A673 (cell line): ENCODE measurements at regions not wholly inside any gene's neighbourhood (a gene's known extent, or its start where the extent isn't known, plus 50 kb on each side); places are given as distances from the start of the nearest gene placed in this dataset.

Source experiments
- BruUV-seq: library from RNA; stranded (reverse); fragments of 400-500 nt; replicated peaks from 2 replicates; lab custom pipeline; 2021; lab: Mats Ljungman, UMichigan
- CTCF ChIA-PET: fragments of 300-600 bp; sonication (Branson Sonifier 250); formaldehyde crosslinking; loops from one replicate; lab custom pipeline; 2022; ENCODE audit warnings: antibody characterized with exemption; lab: Charles Lee
- POLR2A ChIA-PET: fragments of 300-600 bp; sonication (Branson Sonifier 250); formaldehyde crosslinking; loops from one replicate; lab custom pipeline; 2022; ENCODE audit warnings: antibody characterized with exemption; ENCODE audit not compliant: low non-redundant PET; lab: Charles Lee
- DNase-seq: peaks from one replicate; pipeline ENCODE4 v3.0.0-alpha.2; 2015; ENCODE audit warnings: low spot score
- H3K27ac ChIP-seq: fragments of 200-600 bp; sonication (generic); 2 replicates; pipeline ENCODE4 v1.5.1; 2016; ENCODE audit warnings: mixed run types, low read depth, mild to moderate bottlenecking, mixed read lengths, antibody characterized with exemption, low read length; ENCODE audit not compliant: poor library complexity, severe bottlenecking
- H3K27me3 ChIP-seq: fragments of 200-600 bp; sonication (generic); replicated peaks from 2 replicates; pipeline ENCODE4 v1.6.1; 2017; ENCODE audit warnings: mixed run types, low read depth, mild to moderate bottlenecking, mixed read lengths, antibody characterized with exemption, low read length; ENCODE audit not compliant: insufficient read depth, poor library complexity
- H3K36me3 ChIP-seq: fragments of 200-600 bp; sonication (generic); 2 replicates; pipeline ENCODE4 v1.6.1; 2016; ENCODE audit warnings: mixed run types, mild to moderate bottlenecking, mixed read lengths, antibody characterized with exemption, low read length; ENCODE audit not compliant: insufficient read depth, poor library complexity, severe bottlenecking
- H3K4me1 ChIP-seq: fragments of 200-600 bp; sonication (generic); 2 replicates; pipeline ENCODE4 v1.6.1; 2017; ENCODE audit warnings: mixed run types, mild to moderate bottlenecking, mixed read lengths, antibody characterized with exemption, low read length; ENCODE audit not compliant: insufficient read depth, poor library complexity, severe bottlenecking
- H3K4me3 ChIP-seq: fragments of 200-600 bp; sonication (generic); 2 replicates; pipeline ENCODE4 v1.5.1; 2016; ENCODE audit warnings: low read depth, mixed run types, mild to moderate bottlenecking, mixed read lengths, low read length; ENCODE audit not compliant: poor library complexity, severe bottlenecking
- H3K9me3 ChIP-seq: fragments of 200-600 bp; sonication (generic); 2 replicates; pipeline ENCODE4 v1.6.1; 2016; ENCODE audit warnings: mixed run types, low read depth, mild to moderate bottlenecking, mixed read lengths, antibody characterized with exemption, low read length; ENCODE audit not compliant: poor library complexity, severe bottlenecking
- CTCF ChIP-seq: fragments of 300-800, 200-600 bp; sonication (generic); conservative IDR thresholded peaks from 2 replicates; pipeline ENCODE4 v1.5.1; 2017; ENCODE audit warnings: low read depth, mild to moderate bottlenecking, antibody characterized with exemption, low read length, moderate library complexity, mixed read lengths
- EZH2 ChIP-seq: fragments of 200-600 bp; sonication (generic); IDR thresholded peaks from 2 replicates; pipeline ENCODE4 v1.6.1; 2017; ENCODE audit warnings: borderline replicate concordance, low read depth, mild to moderate bottlenecking, mixed read lengths, antibody characterized with exemption, low read length; ENCODE audit not compliant: poor library complexity, severe bottlenecking
- intact Hi-C: fragments of 100-400 bp; cut with micrococcal nuclease; formaldehyde crosslinking; loops from one replicate; pipeline ENCODE4 v1.10.0; 2022; ENCODE audit not compliant: unreplicated experiment

DNA sequence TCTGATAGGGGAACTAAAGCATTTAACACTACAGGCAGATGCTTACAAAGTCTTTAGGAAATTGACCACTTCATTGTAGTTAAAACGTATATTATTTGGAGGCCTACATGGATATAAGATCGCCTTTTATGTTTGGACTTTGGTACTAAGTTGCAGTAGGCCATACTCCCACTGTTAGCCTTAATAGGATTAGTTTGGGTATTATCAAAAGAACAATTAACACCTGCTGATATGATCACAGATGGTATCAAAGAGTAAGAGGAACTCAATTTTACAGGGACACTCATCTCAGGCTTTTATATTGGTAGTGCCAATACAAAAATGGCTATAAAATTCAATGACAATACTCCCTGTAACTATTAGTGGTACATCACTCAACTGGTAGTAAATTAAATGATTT lies 1183.0 kb downstream of the MAT2B start:
- no peaks in the 10 kb centered on the region for H3K27me3 ChIP-seq
- CTCF ChIA-PET, result no interaction called here
- no peaks in the 10 kb centered on the region for H3K9me3 ChIP-seq
- no TSS peak for BruUV-seq
- H3K27ac ChIP-seq, result no peak overlapping the region
- DNase-seq, result no peak
- no peaks in the 10 kb centered on the region for H3K4me1 ChIP-seq
- no peak overlapping the region for H3K4me3 ChIP-seq
- no peaks in the 10 kb centered on the region for H3K36me3 ChIP-seq
- POLR2A ChIA-PET, result no interaction called here
- TF ChIP-seq EZH2 (no peak), CTCF (no peak)
- intact Hi-C loops, result no loop called here

- no peaks in the 10 kb centered on the region for H3K36me3 ChIP-seq
- no peaks in the 10 kb centered on the region for H3K27me3 ChIP-seq
- intact Hi-C loops, result no loop called here
- TF ChIP-seq EZH2 (no peak), CTCF (no peak)
- no peak overlapping the region for H3K4me3 ChIP-seq
- no peak for DNase-seq
- H3K27ac ChIP-seq, result no peak overlapping the region
- ChIA-PET POLR2A (no interaction called here), CTCF (no interaction called here)
- no peaks in the 10 kb centered on the region for H3K4me1 ChIP-seq
- no peaks in the 10 kb centered on the region for H3K9me3 ChIP-seq
- BruUV-seq, result no TSS peak
Observed at GRCh38 chr5:164708831-164709230, 1203.4 kb downstream of the MAT2B start.

DNA sequence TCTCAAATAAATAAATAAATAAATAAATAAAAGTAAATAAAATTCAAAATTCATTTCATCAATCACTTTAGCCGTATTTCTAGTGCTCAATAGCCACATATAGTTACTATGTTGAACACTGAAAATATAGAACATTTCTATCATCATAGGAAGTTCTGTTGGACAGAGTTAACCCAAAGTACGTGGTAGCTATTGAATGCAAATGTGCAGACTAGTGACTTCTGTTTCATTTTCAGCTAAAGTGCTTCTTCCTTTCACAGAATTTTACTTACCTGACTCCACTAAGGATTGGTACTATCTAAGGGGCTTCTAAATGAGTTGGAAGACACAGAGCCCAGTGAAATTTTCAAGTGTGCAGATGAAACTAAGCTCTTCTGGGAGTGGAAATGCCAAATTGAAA lies 1208.3 kb downstream of the MAT2B start:
- Histone ChIP-seq H3K9me3 (no peaks in the 10 kb centered on the region), H3K4me3 (no peak overlapping the region), H3K27ac (no peak overlapping the region), H3K4me1 (no peaks in the 10 kb centered on the region), H3K36me3 (no peaks in the 10 kb centered on the region), H3K27me3 (no peaks in the 10 kb centered on the region)
- no TSS peak for BruUV-seq
- DNase-seq, result no peak
- intact Hi-C loops, result no loop called here
- CTCF ChIA-PET, result no interaction called here
- TF ChIP-seq EZH2 (no peak), CTCF (no peak)
- POLR2A ChIA-PET, result no interaction called here
